C4-2B (cell line): ENCODE measurements at regions not wholly inside any gene's neighbourhood (a gene's known extent, or its start where the extent isn't known, plus 50 kb on each side); places are given as distances from the start of the nearest gene placed in this dataset.

ENCODE experiments used
- CTCF ChIP-seq: fragments of 450-650 bp; conservative IDR thresholded peaks from 2 replicates; pipeline ENCODE4 v1.5.1; 2017; ENCODE audit warnings: mild to moderate bottlenecking
- ZFX ChIP-seq: fragments of 450-650 bp; IDR thresholded peaks from 2 replicates; pipeline ENCODE4 v1.6.1; 2017

- TF ChIP-seq CTCF = no peak
- TF ChIP-seq ZFX = no peak
Observed at GRCh38 chr15:39014682-39015081, 450.1 kb upstream of the RASGRP1 start.
